ENCODE measurements at regions not wholly inside any gene's neighbourhood (a gene's known extent, or its start where the extent isn't known, plus 50 kb on each side); places are given as distances from the start of the nearest gene placed in this dataset.
A peak's percentile ranks its signal among the peaks of the same experiment; 100 is the strongest.

GRCh38 chr4:19880206-19880605 is 371.5 kb upstream of the SLIT2 start:
- H3K27me3 ChIP-seq: no peaks in the 10 kb centered on the region
- H3K4me1 ChIP-seq: peaks cover 0 to 4% (median 0%) of the 10 kb centered on the region in 12 donors
- TF ChIP-seq POLR2A (IDR thresholded peaks at IDR 0.05) (no peak), CTCF (IDR thresholded peaks at IDR 0.05) (no peak)
- no peak overlapping the region for H3K4me3 ChIP-seq
- intact Hi-C loops (cut with DNase I): no loop called here
- H3K9me3 ChIP-seq: peaks cover 0 to 5% (median 0%) of the 10 kb centered on the region in 12 donors
- H3K36me3 ChIP-seq: no peaks in the 10 kb centered on the region
- ATAC-seq (peak in 2 of 4 donors; percentile 26 to 33), DNase-seq (peak in 2 of 5 donors; percentile 20 to 24)
- WGBS, 4 donors: 10 to 20% (median 14%) methylated on average over 5 of the region's 5 CpGs
- H3K27ac ChIP-seq: no peak overlapping the region

DNA sequence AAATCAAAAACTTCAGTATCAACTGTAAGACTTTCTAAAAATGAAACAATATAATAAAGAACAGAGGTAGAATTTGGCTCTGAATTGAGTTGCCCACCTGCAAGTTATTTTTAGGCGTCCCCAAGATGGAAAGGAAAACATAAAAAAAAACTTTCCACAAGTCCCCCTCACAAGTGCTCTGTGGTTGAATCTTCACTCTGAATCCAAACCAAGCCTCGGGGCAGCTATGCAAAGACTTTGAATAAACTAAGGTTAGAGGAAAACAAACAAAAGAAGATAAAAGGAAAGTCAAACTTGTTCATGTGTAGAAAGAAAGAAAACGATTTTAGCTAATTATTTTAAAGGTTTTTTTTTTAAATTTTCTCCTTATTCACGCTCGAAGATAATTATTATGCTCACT is 372.4 kb upstream of the SLIT2 start:
- Histone ChIP-seq H3K36me3 (no peaks in the 10 kb centered on the region), H3K27ac (no peak overlapping the region), H3K27me3 (no peaks in the 10 kb centered on the region), H3K4me3 (no peak overlapping the region), H3K9me3 (peaks cover 0 to 3% (median 0%) of the 10 kb centered on the region in 12 donors), H3K4me1 (peaks cover 0 to 4% (median 0%) of the 10 kb centered on the region in 12 donors)
- ATAC-seq: no peak
- TF ChIP-seq CTCF (IDR thresholded peaks at IDR 0.05): no peak
- no peak for TF ChIP-seq POLR2A (IDR thresholded peaks at IDR 0.05)
- intact Hi-C loops (cut with DNase I): loop anchor here in 1 of 10 donors (5.0 kb wide), 1 partner anchor 203 kb away; no protein-coding TSS in a partner anchor
- no peak for DNase-seq
- 68 to 79% (median 75%) methylated on average over 5 of the region's 5 CpGs for WGBS, 4 donors

DNA sequence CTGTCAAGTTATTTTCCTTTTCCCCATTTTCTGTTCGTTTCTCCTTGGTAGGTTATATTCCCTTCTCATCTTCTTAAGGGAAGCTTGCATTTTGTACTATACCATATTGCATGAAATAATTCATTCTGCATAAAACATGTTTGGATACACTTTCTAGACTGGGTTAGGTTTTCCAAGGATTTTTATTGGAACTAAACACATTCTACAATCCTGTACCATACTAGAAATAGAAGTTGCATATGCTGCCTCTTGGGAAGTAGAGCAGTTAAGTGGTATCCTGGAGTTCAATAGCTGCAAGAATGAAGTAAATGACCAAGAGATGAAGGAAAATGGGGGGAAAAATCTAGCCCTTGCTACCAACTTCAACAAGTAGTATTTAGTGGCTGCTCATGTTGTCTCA is 393.7 kb upstream of the SLIT2 start:
- intact Hi-C loops (cut with DNase I): no loop called here
- DNase-seq (no peak), ATAC-seq (no peak)
- WGBS, 4 donors: 87 to 97% (median 90%) methylated on average over 1 of the region's 1 CpG
- TF ChIP-seq POLR2A (IDR thresholded peaks at IDR 0.05): no peak
- TF ChIP-seq CTCF (IDR thresholded peaks at IDR 0.05): no peak
- H3K9me3 ChIP-seq: peaks cover 0 to 26% (median 0%) of the 10 kb centered on the region in 12 donors
- no peaks in the 10 kb centered on the region for H3K4me1 ChIP-seq
- H3K27ac ChIP-seq: no peak overlapping the region
- H3K27me3 ChIP-seq: no peaks in the 10 kb centered on the region
- no peak overlapping the region for H3K4me3 ChIP-seq
- no peaks in the 10 kb centered on the region for H3K36me3 ChIP-seq

- intact Hi-C loops (cut with DNase I): no loop called here
- TF ChIP-seq CTCF (IDR thresholded peaks at IDR 0.05) (no peak), POLR2A (IDR thresholded peaks at IDR 0.05) (no peak)
- ATAC-seq (no peak), DNase-seq (no peak)
- Histone ChIP-seq H3K4me3 (no peak overlapping the region), H3K27me3 (no peaks in the 10 kb centered on the region), H3K27ac (no peak overlapping the region), H3K4me1 (no peaks in the 10 kb centered on the region), H3K9me3 (peaks cover 0 to 26% (median 0%) of the 10 kb centered on the region in 12 donors), H3K36me3 (no peaks in the 10 kb centered on the region)
- 37 to 54% (median 48%) methylated on average over 2 of the region's 2 CpGs for WGBS, 4 donors
These were observed 394.3 kb upstream of the SLIT2 start for GRCh38 chr4:19857380-19857779.

Measured in heart left ventricle (tissue), 16 donors.